ENCODE measurements at regions not wholly inside any gene's neighbourhood (a gene's known extent, or its start where the extent isn't known, plus 50 kb on each side); places are given as distances from the start of the nearest gene placed in this dataset.

GRCh38 chr9:79000230-79001002 lies 571.3 kb upstream of the TLE4 start:
- intact Hi-C loops (cut with micrococcal nuclease; ENCODE audit: unreplicated experiment) = no loop called here
- Histone ChIP-seq H3K27me3 (replicated peaks; ENCODE audit: insufficient read depth, low read depth, low read length, poor library complexity) (no peaks in the 10 kb centered on the region), H3K36me3 (ENCODE audit: insufficient read depth, low read length, poor library complexity, severe bottlenecking) (no peaks in the 10 kb centered on the region), H3K4me1 (ENCODE audit: insufficient read depth, low read length, poor library complexity, severe bottlenecking) (no peaks in the 10 kb centered on the region), H3K4me3 (ENCODE audit: low read depth, low read length, poor library complexity, severe bottlenecking) (no peak overlapping the region), H3K9me3 (ENCODE audit: low read depth, low read length, poor library complexity, severe bottlenecking) (no peaks in the 10 kb centered on the region), H3K27ac (ENCODE audit: low read depth, low read length, poor library complexity, severe bottlenecking) (no peak overlapping the region)
- DNase-seq (ENCODE audit: low spot score) = no peak
- ChIA-PET CTCF (no interaction called here), POLR2A (ENCODE audit: low non-redundant PET) (interaction anchor here (0.5 kb wide), 1 partner anchor 174 kb away, joined by 4 read pairs; no protein-coding TSS in a partner anchor)
- no TSS peak for BruUV-seq (replicated peaks)
- TF ChIP-seq CTCF (conservative IDR thresholded peaks at IDR 0.05; ENCODE audit: low read depth, low read length) = no peak
- TF ChIP-seq EZH2 (IDR thresholded peaks at IDR 0.05; ENCODE audit: borderline replicate concordance, low read depth, low read length, poor library complexity, severe bottlenecking) = no peak

- ChIA-PET CTCF (no interaction called here), POLR2A (ENCODE audit: low non-redundant PET) (interaction anchor here (0.5 kb wide), 1 partner anchor 174 kb away, joined by 4 read pairs; no protein-coding TSS in a partner anchor)
- Histone ChIP-seq H3K27me3 (replicated peaks; ENCODE audit: insufficient read depth, low read depth, low read length, poor library complexity) (no peaks in the 10 kb centered on the region), H3K4me3 (ENCODE audit: low read depth, low read length, poor library complexity, severe bottlenecking) (no peak overlapping the region), H3K36me3 (ENCODE audit: insufficient read depth, low read length, poor library complexity, severe bottlenecking) (no peaks in the 10 kb centered on the region), H3K4me1 (ENCODE audit: insufficient read depth, low read length, poor library complexity, severe bottlenecking) (no peaks in the 10 kb centered on the region), H3K9me3 (ENCODE audit: low read depth, low read length, poor library complexity, severe bottlenecking) (no peaks in the 10 kb centered on the region), H3K27ac (ENCODE audit: low read depth, low read length, poor library complexity, severe bottlenecking) (no peak overlapping the region)
- no TSS peak for BruUV-seq (replicated peaks)
- intact Hi-C loops (cut with micrococcal nuclease; ENCODE audit: unreplicated experiment) = no loop called here
- no peak for TF ChIP-seq CTCF (conservative IDR thresholded peaks at IDR 0.05; ENCODE audit: low read depth, low read length)
- no peak for TF ChIP-seq EZH2 (IDR thresholded peaks at IDR 0.05; ENCODE audit: borderline replicate concordance, low read depth, low read length, poor library complexity, severe bottlenecking)
- DNase-seq (ENCODE audit: low spot score) = no peak
These were observed 570.8 kb upstream of the TLE4 start for GRCh38 chr9:79001012-79001411.

GRCh38 chr9:79003514-79003913 lies 568.3 kb upstream of the TLE4 start:
- Histone ChIP-seq H3K36me3 (ENCODE audit: insufficient read depth, low read length, poor library complexity, severe bottlenecking) (no peaks in the 10 kb centered on the region), H3K4me3 (ENCODE audit: low read depth, low read length, poor library complexity, severe bottlenecking) (no peak overlapping the region), H3K27ac (ENCODE audit: low read depth, low read length, poor library complexity, severe bottlenecking) (no peak overlapping the region), H3K4me1 (ENCODE audit: insufficient read depth, low read length, poor library complexity, severe bottlenecking) (no peaks in the 10 kb centered on the region), H3K27me3 (replicated peaks; ENCODE audit: insufficient read depth, low read depth, low read length, poor library complexity) (no peaks in the 10 kb centered on the region), H3K9me3 (ENCODE audit: low read depth, low read length, poor library complexity, severe bottlenecking) (no peaks in the 10 kb centered on the region)
- intact Hi-C loops (cut with micrococcal nuclease; ENCODE audit: unreplicated experiment) = no loop called here
- ChIA-PET CTCF (no interaction called here), POLR2A (ENCODE audit: low non-redundant PET) (no interaction called here)
- BruUV-seq (replicated peaks) = no TSS peak
- DNase-seq (ENCODE audit: low spot score) = no peak
- TF ChIP-seq CTCF (conservative IDR thresholded peaks at IDR 0.05; ENCODE audit: low read depth, low read length) = no peak
- no peak for TF ChIP-seq EZH2 (IDR thresholded peaks at IDR 0.05; ENCODE audit: borderline replicate concordance, low read depth, low read length, poor library complexity, severe bottlenecking)

Data from A673 (cell line).